GM12892 (cell line): ENCODE measurements at regions not wholly inside any gene's neighbourhood (a gene's known extent, or its start where the extent isn't known, plus 50 kb on each side); places are given as distances from the start of the nearest gene placed in this dataset.

ENCODE experiments used
- POLR2AphosphoS5 ChIP-seq: IDR thresholded peaks from 2 replicates; pipeline ENCODE4 v1.6.1; 2011; ENCODE audit warnings: low read depth, low read length, control low read depth
- TAF1 ChIP-seq: IDR thresholded peaks from 2 replicates; pipeline ENCODE4 v1.6.1; 2011; ENCODE audit warnings: low read depth, mild to moderate bottlenecking, control low read depth, low read length, borderline replicate concordance

- TF ChIP-seq POLR2AphosphoS5 (no peak), TAF1 (no peak)
Measured at GRCh38 chr3:16810593-16811367, 74.0 kb upstream of the PLCL2 start.
